Fibroblast of gingiva (primary cell): ENCODE measurements at regions not wholly inside any gene's neighbourhood (a gene's known extent, or its start where the extent isn't known, plus 50 kb on each side); places are given as distances from the start of the nearest gene placed in this dataset.
"Not testable (repeated sequence)": the region's sequence is repeated elsewhere in the genome, so short reads cannot be mapped to it uniquely, and the experiment has no call there.

Source experiments
- DNase-seq: peaks from one replicate; pipeline ENCODE4 v3.0.0-alpha.2; 2011; ENCODE audit warnings: low read depth

GRCh38 chr3:26157428-26157827, 367.5 kb downstream of the OXSM start:
- not testable (repeated sequence) for DNase-seq

GRCh38 chr3:26171006-26171405, 381.1 kb downstream of the OXSM start:
- DNase-seq = no peak

GRCh38 chr3:26191556-26191955, 401.7 kb downstream of the OXSM start:
- DNase-seq = no peak

- no peak for DNase-seq
These were observed 403.7 kb downstream of the OXSM start for GRCh38 chr3:26193558-26193957.

GRCh38 chr3:26196781-26197180, 406.9 kb downstream of the OXSM start:
- no peak for DNase-seq

- DNase-seq = no peak
These were observed 408.7 kb downstream of the OXSM start for GRCh38 chr3:26198609-26199008.

- no peak for DNase-seq
These were observed 412.3 kb downstream of the OXSM start for GRCh38 chr3:26202169-26202568.

GRCh38 chr3:26205475-26205874, 415.6 kb downstream of the OXSM start:
- no peak for DNase-seq

GRCh38 chr3:26208201-26208600, 414.4 kb upstream of the LRRC3B start:
- DNase-seq = no peak

GRCh38 chr3:26229801-26230200, 392.8 kb upstream of the LRRC3B start:
- DNase-seq = no peak

GRCh38 chr3:26233374-26233773, 389.2 kb upstream of the LRRC3B start:
- no peak for DNase-seq

- no peak for DNase-seq
These were observed 386.0 kb upstream of the LRRC3B start for GRCh38 chr3:26236531-26236930.

- DNase-seq = no peak
These were observed 385.4 kb upstream of the LRRC3B start for GRCh38 chr3:26237036-26237682.

- not testable (repeated sequence) for DNase-seq
These were observed 378.0 kb upstream of the LRRC3B start for GRCh38 chr3:26244586-26244985.

GRCh38 chr3:26245236-26245635, 377.3 kb upstream of the LRRC3B start:
- DNase-seq = no peak

GRCh38 chr3:26246901-26247300, 375.7 kb upstream of the LRRC3B start:
- no peak for DNase-seq

- no peak for DNase-seq
These were observed 374.9 kb upstream of the LRRC3B start for GRCh38 chr3:26247712-26248111.

- DNase-seq = no peak
These were observed 370.6 kb upstream of the LRRC3B start for GRCh38 chr3:26252001-26252400.

GRCh38 chr3:26256224-26256623, 366.3 kb upstream of the LRRC3B start:
- no peak for DNase-seq

- DNase-seq = no peak
These were observed 363.4 kb upstream of the LRRC3B start for GRCh38 chr3:26259176-26259575.

- no peak for DNase-seq
These were observed 362.4 kb upstream of the LRRC3B start for GRCh38 chr3:26260139-26260538.

GRCh38 chr3:26264708-26265107, 357.9 kb upstream of the LRRC3B start:
- DNase-seq = no peak

- no peak for DNase-seq
These were observed 350.7 kb upstream of the LRRC3B start for GRCh38 chr3:26271848-26272247.

- DNase-seq = no peak
These were observed 349.4 kb upstream of the LRRC3B start for GRCh38 chr3:26273196-26273595.

- DNase-seq = no peak
These were observed 343.5 kb upstream of the LRRC3B start for GRCh38 chr3:26279091-26279490.
